A172 (cell line): ENCODE measurements at regions not wholly inside any gene's neighbourhood (a gene's known extent, or its start where the extent isn't known, plus 50 kb on each side); places are given as distances from the start of the nearest gene placed in this dataset.
"Not testable (repeated sequence)": the region's sequence is repeated elsewhere in the genome, so short reads cannot be mapped to it uniquely, and the experiment has no call there.

Experiments used
- DNase-seq: peaks from one replicate; pipeline ENCODE4 v3.0.0-alpha.2; 2015; ENCODE audit warnings: low spot score

- no peak for DNase-seq
These were observed 139.3 kb upstream of the IER5L start for GRCh38 chr9:129317179-129318011.

- DNase-seq = no peak
These were observed 138.4 kb upstream of the IER5L start for GRCh38 chr9:129316281-129317030.

- no peak for DNase-seq
These were observed 135.4 kb upstream of the IER5L start for GRCh38 chr9:129313331-129313955.

GRCh38 chr9:129312251-129313122 lies 134.4 kb upstream of the IER5L start:
- DNase-seq = no peak

- DNase-seq = no peak
These were observed 133.6 kb upstream of the IER5L start for GRCh38 chr9:129311643-129312042.

- DNase-seq = no peak
These were observed 132.7 kb upstream of the IER5L start for GRCh38 chr9:129310666-129311350.

GRCh38 chr9:129309906-129310305 lies 131.8 kb upstream of the IER5L start:
- no peak for DNase-seq

GRCh38 chr9:129309041-129309430 lies 131.0 kb upstream of the IER5L start:
- no peak for DNase-seq

GRCh38 chr9:129307227-129307970 lies 129.3 kb upstream of the IER5L start:
- DNase-seq = no peak

GRCh38 chr9:129306318-129306973 lies 128.4 kb upstream of the IER5L start:
- DNase-seq = no peak

- DNase-seq = no peak
These were observed 127.2 kb upstream of the IER5L start for GRCh38 chr9:129305246-129305645.

GRCh38 chr9:129301941-129302340 lies 123.9 kb upstream of the IER5L start:
- peak; percentile 15 for DNase-seq

- DNase-seq = not testable (repeated sequence)
These were observed 118.1 kb upstream of the IER5L start for GRCh38 chr9:129296195-129296594.

- DNase-seq = no peak
These were observed 113.0 kb upstream of the IER5L start for GRCh38 chr9:129291041-129291501.

- DNase-seq = no peak
These were observed 112.5 kb upstream of the IER5L start for GRCh38 chr9:129290606-129291005.

- no peak for DNase-seq
These were observed 111.8 kb upstream of the IER5L start for GRCh38 chr9:129289883-129290282.

- no peak for DNase-seq
These were observed 111.2 kb upstream of the IER5L start for GRCh38 chr9:129289131-129289731.

- no peak for DNase-seq
These were observed 109.7 kb upstream of the IER5L start for GRCh38 chr9:129287619-129288305.
